Gastrocnemius medialis (tissue), 4 donors: ENCODE measurements at regions not wholly inside any gene's neighbourhood (a gene's known extent, or its start where the extent isn't known, plus 50 kb on each side); places are given as distances from the start of the nearest gene placed in this dataset.

ENCODE experiments used
- ATAC-seq, 2 donors: fragments of 150-250 bp; one replicate each; pipeline ENCODE4 v1.9.1; 2016
- DNase-seq, 2 donors: peaks; one replicate each; pipeline ENCODE4 v3.0.0-alpha.2; 2019
- H3K27ac ChIP-seq, 4 donors: fragments of 200-600 bp; sonication (generic); 1 replicate in 1 of 4; 2 replicates in 3 of 4; pipeline ENCODE4 v1.5.1; 2016 to 2018; ENCODE audit warnings: mild to moderate bottlenecking in 2 of 4, moderate library complexity in 1 of 4
- H3K27me3 ChIP-seq, 3 donors: fragments of 200-600 bp; sonication (generic) in 2 of 3; 1 replicate in 1 of 3; 2 replicates in 2 of 3; pipeline versions ENCODE4 v1.5.1 to v1.6.0; 2016 to 2019; ENCODE audit warnings: mild to moderate bottlenecking in 1 of 3, moderate library complexity in 1 of 3
- H3K36me3 ChIP-seq, 2 donors: fragments of 200-600 bp; sonication (generic) in 1 of 2; one replicate each; pipeline ENCODE4 v1.5.1; 2017 to 2018
- H3K4me1 ChIP-seq, 2 donors: fragments of 200-600 bp; sonication (generic) in 1 of 2; one replicate each; pipeline ENCODE4 v1.5.1; 2016 to 2017; ENCODE audit warnings: mild to moderate bottlenecking in 2 of 2
- H3K4me3 ChIP-seq, 4 donors: fragments of 200-600 bp; sonication (generic) in 3 of 4; 1 replicate in 1 of 4; 2 replicates in 3 of 4; pipeline ENCODE4 v1.5.1; 2016 to 2019; ENCODE audit warnings: mild to moderate bottlenecking in 2 of 4
- H3K9me3 ChIP-seq, 3 donors: fragments of 200-600 bp; sonication (generic) in 2 of 3; 1 replicate in 1 of 3; 2 replicates in 2 of 3; pipeline ENCODE4 v1.5.1; 2016 to 2019
- CTCF ChIP-seq, 5 experiments: fragments of 450-650 bp in 3 of 5; fragments of 200-600 bp in 2 of 5; sonication (generic) in 2 of 5; IDR thresholded peaks in 4 of 5; conservative IDR thresholded peaks in 1 of 5; 1 replicate in 4 of 5; 2 replicates in 1 of 5; pipeline ENCODE4 v1.5.1; 2016 to 2019; ENCODE audit warnings: antibody characterized with exemption in 5 of 5, mild to moderate bottlenecking in 3 of 5, moderate library complexity in 3 of 5
- POLR2A ChIP-seq, 2 donors: fragments of 450-650 bp; IDR thresholded peaks; one replicate each; pipeline ENCODE4 v1.6.1; 2017; ENCODE audit warnings: antibody characterized with exemption in 2 of 2, mild to moderate bottlenecking in 2 of 2, moderate library complexity in 2 of 2
- in situ Hi-C, 4 donors: fragments of 200-750 bp; cut with MboI; loops; one replicate each; pipeline versions ENCODE4 v1.15.0 to v1.8.0; 2017; ENCODE audit warnings: low sequenced_read_pairs in 4 of 4
- intact Hi-C: fragments of 100-400 bp; cut with DNase I; formaldehyde crosslinking; loops from one replicate; pipeline ENCODE4 v1.15.1; 2023; ENCODE audit warnings: low total_unique reads

GRCh38 chr5:39762761-39763160, 338.0 kb upstream of the DAB2 start:
- Histone ChIP-seq H3K4me3 (no peak overlapping the region), H3K27ac (no peak overlapping the region), H3K9me3 (no peaks in the 10 kb centered on the region), H3K4me1 (no peaks in the 10 kb centered on the region), H3K36me3 (no peaks in the 10 kb centered on the region), H3K27me3 (no peaks in the 10 kb centered on the region)
- TF ChIP-seq CTCF (IDR thresholded peaks at IDR 0.05 in 4 of 5, conservative IDR thresholded peaks at IDR 0.05 in 1 of 5) (no peak), POLR2A (IDR thresholded peaks at IDR 0.05) (no peak)
- in situ Hi-C loops = no loop called here
- ATAC-seq (no peak), DNase-seq (no peak)
- intact Hi-C loops = no loop called here

- in situ Hi-C loops (no loop called here), intact Hi-C loops (no loop called here)
- no peaks in the 10 kb centered on the region for H3K4me1 ChIP-seq
- no peak for TF ChIP-seq CTCF (IDR thresholded peaks at IDR 0.05 in 4 of 5, conservative IDR thresholded peaks at IDR 0.05 in 1 of 5)
- TF ChIP-seq POLR2A (IDR thresholded peaks at IDR 0.05) = no peak
- DNase-seq = no peak
- peak overlapping the region; percentile 38 to 54 (median 44) for H3K27ac ChIP-seq
- H3K27me3 ChIP-seq = no peaks in the 10 kb centered on the region
- no peak for ATAC-seq
- H3K9me3 ChIP-seq = no peaks in the 10 kb centered on the region
- H3K4me3 ChIP-seq = no peak overlapping the region
- H3K36me3 ChIP-seq = no peaks in the 10 kb centered on the region
Observed at GRCh38 chr5:39761199-39761950, 336.6 kb upstream of the DAB2 start.

DNA sequence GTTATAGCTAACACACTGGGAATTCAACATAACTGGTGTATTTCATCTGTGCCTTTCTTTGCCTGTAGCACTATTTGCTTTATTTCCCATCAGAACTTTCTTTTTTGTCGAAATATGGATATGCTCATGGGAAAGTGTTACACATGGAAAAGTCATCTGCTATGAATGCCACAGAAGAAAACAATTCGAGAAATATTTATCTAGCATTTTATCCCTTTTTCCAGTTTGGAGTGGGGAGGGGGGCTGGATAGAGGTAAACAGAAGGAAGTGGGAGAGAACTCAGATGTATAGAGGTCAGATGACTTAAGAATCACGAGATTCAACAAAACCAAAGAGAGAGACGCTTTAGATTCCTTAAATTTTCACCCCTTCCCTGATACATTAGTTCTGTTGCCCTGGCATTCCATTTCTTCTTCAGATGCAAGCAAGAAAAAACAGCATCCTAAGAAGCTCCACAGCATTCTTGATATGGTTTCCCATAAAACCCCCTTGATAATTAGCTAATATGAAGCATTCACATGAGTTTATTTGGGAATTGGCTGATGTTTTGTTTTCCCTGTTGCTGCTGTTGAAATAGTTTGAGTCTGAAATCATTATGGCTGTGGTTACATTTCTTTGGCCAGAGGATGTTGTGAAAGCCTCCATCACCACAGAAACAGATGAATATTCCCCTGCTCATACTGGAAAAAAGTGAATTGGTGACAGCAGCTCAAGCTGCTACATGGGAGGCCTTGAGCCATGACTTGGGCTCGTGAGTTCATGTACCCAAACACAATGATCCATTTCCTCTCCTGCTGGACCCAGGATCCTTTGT, 335.8 kb upstream of the DAB2 start:
- Histone ChIP-seq H3K4me3 (no peak overlapping the region), H3K4me1 (no peaks in the 10 kb centered on the region), H3K36me3 (no peaks in the 10 kb centered on the region), H3K9me3 (no peaks in the 10 kb centered on the region), H3K27me3 (no peaks in the 10 kb centered on the region), H3K27ac (peak overlapping the region; percentile 42 to 63 (median 50))
- in situ Hi-C loops (no loop called here), intact Hi-C loops (no loop called here)
- TF ChIP-seq CTCF (IDR thresholded peaks at IDR 0.05 in 4 of 5, conservative IDR thresholded peaks at IDR 0.05 in 1 of 5) (no peak), POLR2A (IDR thresholded peaks at IDR 0.05) (no peak)
- DNase-seq = peak; percentile 43 to 49
- ATAC-seq = peak; percentile 85

DNA sequence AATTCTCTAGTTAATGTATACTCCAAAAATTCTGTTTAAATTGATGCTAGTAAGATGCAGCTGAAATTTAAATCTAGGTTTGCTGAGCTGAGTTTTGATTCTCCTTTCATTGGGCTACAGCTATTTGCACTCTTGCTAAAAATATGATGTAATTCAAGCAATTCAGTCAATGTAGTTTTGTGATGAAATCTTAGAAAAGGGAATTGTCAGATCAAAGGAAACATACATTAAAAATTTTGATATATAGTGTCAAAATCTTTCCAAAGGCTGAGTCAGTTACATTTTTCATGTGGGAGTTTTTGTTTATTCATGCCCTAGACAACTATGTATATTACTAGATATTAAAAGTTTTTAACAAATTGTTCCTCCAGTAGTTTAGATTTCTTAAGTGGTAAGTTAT, 334.9 kb upstream of the DAB2 start:
- Histone ChIP-seq H3K27ac (peak overlapping the region in 3 of 4 donors; percentile 46 to 63 (median 53)), H3K36me3 (no peaks in the 10 kb centered on the region), H3K4me3 (no peak overlapping the region), H3K4me1 (no peaks in the 10 kb centered on the region), H3K27me3 (no peaks in the 10 kb centered on the region), H3K9me3 (no peaks in the 10 kb centered on the region)
- TF ChIP-seq POLR2A (IDR thresholded peaks at IDR 0.05) (no peak), CTCF (IDR thresholded peaks at IDR 0.05 in 4 of 5, conservative IDR thresholded peaks at IDR 0.05 in 1 of 5) (no peak)
- intact Hi-C loops = no loop called here
- ATAC-seq (no peak), DNase-seq (no peak)
- in situ Hi-C loops = no loop called here
